D721Med (cell line): ENCODE measurements at regions not wholly inside any gene's neighbourhood (a gene's known extent, or its start where the extent isn't known, plus 50 kb on each side); places are given as distances from the start of the nearest gene placed in this dataset.
A peak's percentile ranks its signal among the peaks of the same experiment; 100 is the strongest.
"Not testable (repeated sequence)": the region's sequence is repeated elsewhere in the genome, so short reads cannot be mapped to it uniquely, and the experiment has no call there.

Experiments used
- DNase-seq: peaks from one replicate; pipeline ENCODE4 v3.0.0; 2011; ENCODE audit warnings: low spot score; ENCODE audit not compliant: insufficient read length
- FAIRE-seq: peaks from 2 replicates; lab custom pipeline; 2011; peaks lifted over from hg19 to GRCh38; lab: Jason Lieb, UNC
- CTCF ChIP-seq: IDR thresholded peaks from 2 replicates; pipeline ENCODE4 v1.5.1; 2012; ENCODE audit warnings: mild to moderate bottlenecking, control low read depth; ENCODE audit not compliant: insufficient read depth; ENCODE audit errors: missing control alignments

- no peak for FAIRE-seq
- no peak for TF ChIP-seq CTCF
- DNase-seq, result no peak
Measured at GRCh38 chr21:21897275-21897883, 899.2 kb downstream of the NCAM2 start.

- no peak for FAIRE-seq
- no peak for TF ChIP-seq CTCF
- no peak for DNase-seq
Measured at GRCh38 chr21:21898801-21899200, 900.6 kb downstream of the NCAM2 start.

- DNase-seq, FAIRE-seq: not testable (repeated sequence)
Measured at GRCh38 chr21:21902416-21902815, 904.2 kb downstream of the NCAM2 start.

- no peak for TF ChIP-seq CTCF
- FAIRE-seq, result no peak
- no peak for DNase-seq
Measured at GRCh38 chr21:21907271-21907670, 909.1 kb downstream of the NCAM2 start.

- DNase-seq (no peak), FAIRE-seq (no peak)
- no peak for TF ChIP-seq CTCF
Measured at GRCh38 chr21:21915816-21916215, 917.6 kb downstream of the NCAM2 start.

GRCh38 chr21:21921410-21922232 lies 923.4 kb downstream of the NCAM2 start:
- FAIRE-seq (peak; percentile 86), DNase-seq (no peak)
- TF ChIP-seq CTCF, result peak; percentile 61

- TF ChIP-seq CTCF, result no peak
- no peak for FAIRE-seq
- no peak for DNase-seq
Measured at GRCh38 chr21:21929226-21929625, 931.0 kb downstream of the NCAM2 start.
